ENCODE measurements at regions not wholly inside any gene's neighbourhood (a gene's known extent, or its start where the extent isn't known, plus 50 kb on each side); places are given as distances from the start of the nearest gene placed in this dataset.
"Not testable (repeated sequence)": the region's sequence is repeated elsewhere in the genome, so short reads cannot be mapped to it uniquely, and the experiment has no call there.

GRCh38 chr3:26042126-26042525 lies 252.2 kb downstream of the OXSM start:
- CTCF ChIA-PET (ENCODE audit: partially characterized antibody); H4K20me1 ChIP-seq (replicated peaks in 1 of 2; ENCODE audit: control insufficient read depth in 1 of 2, insufficient read depth in 2 of 2, low read length in 2 of 2); H3K14ac ChIP-seq (ENCODE audit: insufficient read length); H3K79me2 ChIP-seq (ENCODE audit: control insufficient read depth in 1 of 2, insufficient read depth in 2 of 2, low read length in 2 of 2); H3K9ac ChIP-seq (replicated peaks in 1 of 4; ENCODE audit: extremely low read depth in 1 of 4, low read depth in 3 of 4, low read length in 3 of 4); H2AK5ac ChIP-seq (ENCODE audit: low read depth, low read length); H4K91ac ChIP-seq (replicated peaks; ENCODE audit: insufficient read length, low read length); FAIRE-seq; H2BK15ac ChIP-seq (ENCODE audit: low read length); H3K23me2 ChIP-seq (ENCODE audit: low read depth, low read length); H3K36me3 ChIP-seq (ENCODE audit: control insufficient read depth in 2 of 4, insufficient read depth in 4 of 4, low read length in 3 of 4); H2BK5ac ChIP-seq (ENCODE audit: low read depth, low read length); H3K18ac ChIP-seq (ENCODE audit: extremely low read depth, low read length); H2BK20ac ChIP-seq (ENCODE audit: low read length); H3K4me1 ChIP-seq (replicated peaks in 1 of 4; ENCODE audit: control insufficient read depth in 3 of 4, insufficient read depth in 4 of 4, low read length in 3 of 4); H3K56ac ChIP-seq (replicated peaks; ENCODE audit: insufficient read length, low read depth, low read length); H3K4me3 ChIP-seq (ENCODE audit: extremely low read depth in 1 of 4, insufficient read depth in 2 of 4, low read depth in 3 of 4, low read length in 4 of 4); H3K79me1 ChIP-seq (ENCODE audit: low read depth, low read length); H2BK120ac ChIP-seq (replicated peaks; ENCODE audit: low read depth, low read length); POLR2A ChIA-PET (ENCODE audit: partially characterized antibody); H2AFZ ChIP-seq (ENCODE audit: low read length); H3K23ac ChIP-seq (ENCODE audit: insufficient read length); H4K5ac ChIP-seq (ENCODE audit: insufficient read length, low read depth, low read length); DNase-seq (ENCODE audit: low read depth in 1 of 2, low spot score in 2 of 2); H2BK12ac ChIP-seq (ENCODE audit: low read depth, low read length); H3K27ac ChIP-seq (ENCODE audit: low read depth, low read length); H4K8ac ChIP-seq (ENCODE audit: extremely low read depth, insufficient read depth, low read length); H3K4me2 ChIP-seq (ENCODE audit: insufficient read depth in 1 of 2, low read depth in 2 of 2, low read length in 2 of 2); H3K27me3 ChIP-seq (replicated peaks in 1 of 4; ENCODE audit: control insufficient read depth in 3 of 4, extremely low read depth in 1 of 4, insufficient read depth in 3 of 4, low read length in 3 of 4); H3K4ac ChIP-seq (replicated peaks; ENCODE audit: insufficient read length, low read depth, low read length): not testable (repeated sequence)
- peaks cover 15 to 18% of the 10 kb centered on the region in 2 experiments for H3K9me3 ChIP-seq (ENCODE audit: insufficient read depth in 2 of 2, low read depth in 1 of 2, low read length in 1 of 2)
- WGBS, 2 experiments (ENCODE audit: extremely low coverage in 1 of 2, insufficient coverage in 1 of 2, insufficient read length in 1 of 2, insufficient replicate concordance in 2 of 2, low coverage in 1 of 2, low lambda C conversion rate in 2 of 2, missing lambda C conversion rate in 1 of 2) = 89% methylated on average over 12 of the region's 12 CpGs; no CpG with 5 or more reads in 1 of the 2 experiments
